Nephron (organoid): ENCODE measurements at regions not wholly inside any gene's neighbourhood (a gene's known extent, or its start where the extent isn't known, plus 50 kb on each side); places are given as distances from the start of the nearest gene placed in this dataset.

Experiments
- H3K27ac Mint-ChIP-seq, 3 experiments: 2 replicates each; pipeline ENCODE4 v1.8.0; 2020; ENCODE audit warnings: mixed read lengths in 3 of 3, mild to moderate bottlenecking in 2 of 3, moderate library complexity in 1 of 3
- H3K27me3 Mint-ChIP-seq: 2 replicates; pipeline ENCODE4 v1.8.0; 2021; ENCODE audit warnings: low read depth, mild to moderate bottlenecking, moderate library complexity, mixed read lengths
- H3K36me3 Mint-ChIP-seq: 2 replicates; pipeline ENCODE4 v1.8.0; 2020; ENCODE audit warnings: low read depth, mixed read lengths
- H3K4me1 Mint-ChIP-seq: 2 replicates; pipeline ENCODE4 v1.8.0; 2020; ENCODE audit warnings: mixed read lengths
- H3K4me3 Mint-ChIP-seq, 3 experiments: 2 replicates each; pipeline ENCODE4 v1.8.0; 2020; ENCODE audit warnings: mild to moderate bottlenecking in 3 of 3, mixed read lengths in 3 of 3, moderate library complexity in 2 of 3
- H3K9me3 Mint-ChIP-seq: 2 replicates; pipeline ENCODE4 v1.8.0; 2020; ENCODE audit warnings: mixed read lengths
- CTCF ChIP-seq, 3 experiments: fragments of 200-600 bp; sonication (generic); IDR thresholded peaks; one replicate each; pipeline ENCODE4 v1.5.0; 2021; ENCODE audit warnings: antibody characterized with exemption in 3 of 3; ENCODE audit not compliant: unreplicated experiment in 3 of 3

GRCh38 chr2:52779446-52779845 lies 988.2 kb upstream of the CHAC2 start:
- TF ChIP-seq CTCF (IDR thresholded peaks at IDR 0.05; ENCODE audit: unreplicated experiment in 3 of 3): no peak
- Mint-ChIP-seq H3K36me3 (no peaks in the 10 kb centered on the region), H3K9me3 (no peaks in the 10 kb centered on the region), H3K4me3 (no peak overlapping the region), H3K27ac (no peak overlapping the region), H3K4me1 (no peaks in the 10 kb centered on the region), H3K27me3 (no peaks in the 10 kb centered on the region)

- Mint-ChIP-seq H3K4me3 (no peak overlapping the region), H3K4me1 (no peaks in the 10 kb centered on the region)
- no peak for TF ChIP-seq CTCF (IDR thresholded peaks at IDR 0.05; ENCODE audit: unreplicated experiment in 3 of 3)
Observed at GRCh38 chr2:52776571-52776970, 991.0 kb upstream of the CHAC2 start.

DNA sequence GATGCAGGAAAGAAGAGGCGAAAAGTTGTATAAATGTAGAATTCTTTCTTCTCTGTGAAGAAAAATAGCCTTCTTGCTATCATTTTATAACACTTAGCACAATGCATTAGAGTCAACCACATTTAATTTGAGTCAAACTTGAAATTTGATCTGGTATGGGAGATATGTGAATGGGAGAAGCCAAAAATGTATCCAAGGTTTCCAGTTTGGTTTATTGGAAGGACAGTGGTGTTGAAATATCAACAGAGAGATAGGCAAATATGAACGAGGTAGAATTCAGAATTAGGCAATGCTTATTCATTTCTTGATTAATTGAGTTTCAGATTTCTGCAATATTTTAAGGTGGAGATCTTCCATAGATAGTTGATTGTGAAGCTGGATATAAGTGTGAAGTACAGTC lies 991.9 kb upstream of the CHAC2 start:
- TF ChIP-seq CTCF (IDR thresholded peaks at IDR 0.05; ENCODE audit: unreplicated experiment in 3 of 3): no peak
- peaks cover 13% of the 10 kb centered on the region for H3K9me3 Mint-ChIP-seq
- H3K4me1 Mint-ChIP-seq: no peaks in the 10 kb centered on the region
- H3K4me3 Mint-ChIP-seq: no peak overlapping the region
- H3K27me3 Mint-ChIP-seq: no peaks in the 10 kb centered on the region
- no peak overlapping the region for H3K27ac Mint-ChIP-seq
- H3K36me3 Mint-ChIP-seq: no peaks in the 10 kb centered on the region

More at GRCh38 chr2:52776571-52776970, 991.0 kb upstream of the CHAC2 start:
- Mint-ChIP-seq H3K27ac (no peak overlapping the region), H3K27me3 (no peaks in the 10 kb centered on the region), H3K9me3 (peaks cover 7% of the 10 kb centered on the region), H3K36me3 (no peaks in the 10 kb centered on the region)

DNA sequence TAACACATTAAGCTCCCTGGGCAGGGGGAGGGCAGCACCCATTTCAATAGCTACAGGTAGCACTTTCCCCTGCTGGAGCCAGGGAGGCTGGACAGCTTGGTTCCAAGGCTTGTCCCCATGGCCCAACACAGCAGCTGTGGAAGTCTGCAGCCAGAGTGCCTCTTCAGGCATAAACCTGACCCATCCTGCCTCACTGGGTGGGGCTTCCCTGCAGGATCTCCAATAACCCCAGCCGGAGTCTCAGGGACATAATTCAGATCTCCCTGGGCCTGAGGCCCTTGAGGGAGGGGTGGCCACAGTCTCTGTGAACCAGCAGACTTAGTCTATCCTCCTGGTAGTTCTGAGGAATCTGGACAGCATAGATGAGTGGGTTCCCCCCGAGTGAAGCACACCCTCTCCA lies 1001.9 kb upstream of the CHAC2 start:
- Mint-ChIP-seq H3K9me3 (peaks cover 30% of the 10 kb centered on the region), H3K4me3 (no peak overlapping the region), H3K27ac (no peak overlapping the region), H3K36me3 (no peaks in the 10 kb centered on the region), H3K4me1 (no peaks in the 10 kb centered on the region), H3K27me3 (no peaks in the 10 kb centered on the region)
- no peak for TF ChIP-seq CTCF (IDR thresholded peaks at IDR 0.05; ENCODE audit: unreplicated experiment in 3 of 3)

GRCh38 chr2:52749764-52750163 lies 1017.8 kb upstream of the CHAC2 start:
- H3K4me1 Mint-ChIP-seq: no peaks in the 10 kb centered on the region
- no peak for TF ChIP-seq CTCF (IDR thresholded peaks at IDR 0.05; ENCODE audit: unreplicated experiment in 3 of 3)
- H3K4me3 Mint-ChIP-seq: no peak overlapping the region
- H3K9me3 Mint-ChIP-seq: peaks cover 6% of the 10 kb centered on the region
- H3K36me3 Mint-ChIP-seq: no peaks in the 10 kb centered on the region
- H3K27ac Mint-ChIP-seq: no peak overlapping the region
- H3K27me3 Mint-ChIP-seq: no peaks in the 10 kb centered on the region

DNA sequence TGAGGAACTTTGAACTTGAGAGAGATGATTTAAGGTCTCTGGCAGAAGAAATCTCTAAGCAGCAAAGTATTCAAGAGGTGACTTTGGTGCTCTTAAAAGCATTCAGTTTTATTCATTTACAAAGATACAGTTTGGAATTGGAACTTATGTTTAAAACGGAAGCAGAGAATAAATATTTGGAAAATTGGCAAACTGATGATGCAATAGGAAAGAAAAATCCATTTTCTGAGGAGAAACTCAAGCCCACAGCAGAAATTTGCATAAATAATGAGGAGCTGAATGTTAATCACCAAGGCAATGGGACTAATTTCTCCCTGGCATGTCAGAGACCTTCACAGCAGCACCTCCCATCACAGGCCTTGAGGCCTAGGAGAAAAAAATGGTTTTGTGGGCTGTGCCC lies 1022.5 kb upstream of the CHAC2 start:
- H3K27me3 Mint-ChIP-seq: no peaks in the 10 kb centered on the region
- no peak overlapping the region for H3K27ac Mint-ChIP-seq
- TF ChIP-seq CTCF (IDR thresholded peaks at IDR 0.05; ENCODE audit: unreplicated experiment in 3 of 3): no peak
- H3K4me3 Mint-ChIP-seq: no peak overlapping the region
- H3K36me3 Mint-ChIP-seq: no peaks in the 10 kb centered on the region
- peaks cover 8% of the 10 kb centered on the region for H3K9me3 Mint-ChIP-seq
- no peaks in the 10 kb centered on the region for H3K4me1 Mint-ChIP-seq
